K562 (cell line): ENCODE measurements at regions not wholly inside any gene's neighbourhood (a gene's known extent, or its start where the extent isn't known, plus 50 kb on each side); places are given as distances from the start of the nearest gene placed in this dataset.

Source experiments
- ATAC-seq: fragments of 200-7000 bp; cut with Tn5 transposase; 3 replicates; pipeline ENCODE4 v1.9.1; 2020; ENCODE audit warnings: moderate library complexity
- BruUV-seq: library from RNA; stranded (reverse); fragments of 400-500 nt; replicated peaks from 2 replicates; lab custom pipeline; 2021; lab: Mats Ljungman, UMichigan
- CTCF ChIA-PET: fragments of 300-600 bp; formaldehyde crosslinking; extraction: SDS; loops from one replicate; lab custom pipeline; 2021; ENCODE audit warnings: low intra/inter-chr PET ratio; lab: Yijun Ruan, JAX
- POLR2A ChIA-PET: fragments of 300-600, 350-650 bp; sonication (Branson Sonifier 250); formaldehyde crosslinking; extraction: SDS; loops from one replicate; lab custom pipeline; 2021; ENCODE audit warnings: antibody characterized with exemption, inconsistent platforms; lab: Yijun Ruan, JAX
- DNase-seq, 4 experiments: peaks; one replicate each; pipeline versions ENCODE4 v3.0.0 to v3.0.0-alpha.2; 2011 to 2018; ENCODE audit warnings: low spot score in 3 of 4, mixed read lengths in 3 of 4; ENCODE audit errors: extremely low read depth in 1 of 4
- FAIRE-seq: peaks from 2 replicates; lab custom pipeline; 2011; peaks lifted over from hg19 to GRCh38; lab: Jason Lieb, UNC
- H2AFZ ChIP-seq: 2 replicates; pipeline ENCODE4 v1.6.0; 2011; ENCODE audit warnings: low read depth, low read length, control low read depth, inconsistent platforms
- H3K27ac ChIP-seq: fragments of 200-600 bp; 3 replicates; pipeline ENCODE4 v1.8.0; 2011; ENCODE audit warnings: low read depth, mild to moderate bottlenecking, control low read depth, inconsistent platforms, low read length, moderate library complexity, mixed read lengths; ENCODE audit errors: extremely low read depth
- H3K27me3 ChIP-seq, 2 experiments: fragments of 300-600 bp in 1 of 2; 2 replicates in 1 of 2; 3 replicates in 1 of 2; pipeline versions ENCODE4 v1.6.0 to v1.8.0; 2011; ENCODE audit warnings: inconsistent platforms in 2 of 2, low read length in 2 of 2, mild to moderate bottlenecking in 1 of 2, mixed read lengths in 1 of 2, moderate library complexity in 1 of 2; ENCODE audit not compliant: control insufficient read depth in 2 of 2, insufficient read depth in 2 of 2
- H3K36me3 ChIP-seq: fragments of 300-600 bp; 3 replicates; pipeline ENCODE4 v1.8.0; 2011; ENCODE audit warnings: mild to moderate bottlenecking, low read length, inconsistent platforms; ENCODE audit not compliant: control insufficient read depth, insufficient read depth
- H3K4me1 ChIP-seq, 2 experiments: fragments of 200-600 bp in 1 of 2; replicated peaks in 1 of 2; 2 replicates in 1 of 2; 3 replicates in 1 of 2; pipeline versions ENCODE4 v1.5.1 to v1.8.0; 2011; ENCODE audit warnings: inconsistent platforms in 2 of 2, low read length in 2 of 2, mild to moderate bottlenecking in 1 of 2, mixed read lengths in 1 of 2, moderate library complexity in 1 of 2; ENCODE audit not compliant: control insufficient read depth in 2 of 2, insufficient read depth in 2 of 2
- H3K4me2 ChIP-seq: 2 replicates; pipeline ENCODE4 v1.6.1; 2011; ENCODE audit warnings: low read length, control low read depth, inconsistent platforms, mixed read lengths; ENCODE audit not compliant: insufficient read depth
- H3K4me3 ChIP-seq: fragments of 200-600 bp; sonication (generic), shearing (Covaris generic); 2 replicates; pipeline ENCODE4 v1.5.1; 2016; ENCODE audit warnings: control low read depth, inconsistent platforms
- H3K79me2 ChIP-seq: fragments of 200-600 bp; 3 replicates; pipeline ENCODE4 v1.8.0; 2011; ENCODE audit warnings: low read length, inconsistent platforms; ENCODE audit not compliant: control insufficient read depth, insufficient read depth
- H3K9ac ChIP-seq, 2 experiments: 2 replicates each; pipeline versions ENCODE4 v1.6.0 to v1.6.1; 2011; ENCODE audit warnings: low read depth in 2 of 2, low read length in 2 of 2, control low read depth in 1 of 2, inconsistent platforms in 1 of 2, mild to moderate bottlenecking in 1 of 2, mixed read lengths in 1 of 2; ENCODE audit not compliant: insufficient read depth in 1 of 2
- H3K9me1 ChIP-seq: one replicate; pipeline ENCODE4 v1.6.0; 2011; ENCODE audit warnings: inconsistent platforms, mild to moderate bottlenecking, low read length, moderate library complexity; ENCODE audit not compliant: control insufficient read depth, insufficient read depth
- H3K9me3 ChIP-seq: replicated peaks from 2 replicates; pipeline ENCODE4 v1.5.1; 2011; ENCODE audit warnings: low read depth, low read length, inconsistent platforms; ENCODE audit not compliant: control insufficient read depth, insufficient read depth
- H4K20me1 ChIP-seq: replicated peaks from 2 replicates; pipeline ENCODE4 v1.6.1; 2011; ENCODE audit warnings: low read length, inconsistent platforms, mixed read lengths; ENCODE audit not compliant: control insufficient read depth, insufficient read depth
- CBX1 ChIP-seq: sonication (generic); IDR thresholded peaks from 2 replicates; pipeline ENCODE4 v1.6.1; 2016; ENCODE audit warnings: antibody characterized with exemption, low read depth, mild to moderate bottlenecking
- ERF ChIP-seq: fragments of 450-650 bp; formaldehyde crosslinking; IDR thresholded peaks from 2 replicates; pipeline ENCODE4 v1.4.0; 2020; ENCODE audit warnings: mild to moderate bottlenecking, mixed read lengths
- GTF2A2 ChIP-seq: IDR thresholded peaks from 2 replicates; pipeline ENCODE4 v1.6.1; 2016; ENCODE audit warnings: mild to moderate bottlenecking, missing genetic modification characterization, missing compliant biosample characterization
- ILF3 ChIP-seq: fragments of 450-650 bp; IDR thresholded peaks from 2 replicates; pipeline ENCODE4 v1.6.1; 2018; ENCODE audit warnings: antibody characterized with exemption, mild to moderate bottlenecking, moderate library complexity, borderline replicate concordance
- NCOR1 ChIP-seq: fragments of 450-650 bp; IDR thresholded peaks from 2 replicates; pipeline ENCODE4 v1.6.1; 2016; ENCODE audit warnings: mild to moderate bottlenecking, moderate library complexity
- POU5F1 ChIP-seq: fragments of 150-350 bp; IDR thresholded peaks from 2 replicates; pipeline ENCODE4 v1.6.1; 2014; ENCODE audit warnings: borderline replicate concordance, low read length, low read depth, mild to moderate bottlenecking; ENCODE audit not compliant: partially characterized antibody
- PPARD ChIP-seq: fragments of 250-450 bp; sonication (Bioruptor Pico); IDR thresholded peaks from 2 replicates; pipeline ENCODE4 v1.8.0; 2022; ENCODE audit warnings: inconsistent platforms, mild to moderate bottlenecking, moderate library complexity
- RBFOX2 ChIP-seq: fragments of 200-400 bp; formaldehyde crosslinking; IDR thresholded peaks from 2 replicates; pipeline ENCODE4 v1.6.1; 2017; ENCODE audit warnings: low read depth, mild to moderate bottlenecking, low read length, moderate library complexity
- SMARCA4 ChIP-seq: fragments of 450-650 bp; IDR thresholded peaks from 2 replicates; pipeline ENCODE4 v1.6.1; 2016
- SREBF1 ChIP-seq: fragments of 150-350 bp; IDR thresholded peaks from 2 replicates; pipeline ENCODE4 v1.6.1; 2014; ENCODE audit warnings: antibody characterized with exemption, low read depth, low read length, borderline replicate concordance
- ZNF518B ChIP-seq: fragments of 250-450 bp; sonication (Bioruptor Pico); IDR thresholded peaks from 2 replicates; pipeline ENCODE4 v1.5.0; 2021; ENCODE audit warnings: mild to moderate bottlenecking, moderate library complexity
- ZNF584 ChIP-seq: fragments of 200-800 bp; sonication (Bioruptor generic); IDR thresholded peaks from 2 replicates; pipeline ENCODE4 v1.6.1; 2016; ENCODE audit warnings: low read depth, mild to moderate bottlenecking, missing genetic modification characterization, missing compliant biosample characterization
- ZSCAN32 ChIP-seq: fragments of 450-650 bp; formaldehyde crosslinking; IDR thresholded peaks from 2 replicates; pipeline ENCODE4 v1.4.0; 2020; ENCODE audit warnings: mild to moderate bottlenecking, moderate library complexity
- WGBS: fragments of 100-300 bp; shearing (Covaris generic); methylation state at CpG from one replicate; pipeline ENCODE4 v1.1.6; 2016; ENCODE audit warnings: low coverage, mixed read lengths; ENCODE audit not compliant: insufficient coverage; ENCODE audit errors: missing lambda C conversion rate; 5-methylcytosine and 5-hydroxymethylcytosine counted together
- in situ Hi-C: fragments of 300-500 bp; cut with MboI; formaldehyde crosslinking; loops from 4 replicates; pipeline ENCODE4 v1.15.0; 2018; ENCODE audit warnings: inconsistent platforms, mixed read lengths
- intact Hi-C: fragments of 100-400 bp; cut with micrococcal nuclease; formaldehyde crosslinking; loops from 2 replicates; pipeline ENCODE4 v1.14.2; 2022

GRCh38 chr1:221454096-221454495 is 287.8 kb downstream of the DUSP10 start:
- Histone ChIP-seq H3K27me3 (no peaks in the 10 kb centered on the region), H4K20me1 (no peaks in the 10 kb centered on the region), H3K4me3 (no peak overlapping the region), H3K27ac (no peak overlapping the region), H2AFZ (no peak overlapping the region), H3K4me2 (no peak overlapping the region), H3K79me2 (no peaks in the 10 kb centered on the region), H3K9me3 (no peaks in the 10 kb centered on the region), H3K9me1 (no peaks in the 10 kb centered on the region), H3K36me3 (no peaks in the 10 kb centered on the region), H3K4me1 (no peaks in the 10 kb centered on the region), H3K9ac (no peak overlapping the region)
- WGBS, result 0% methylated on average over 2 of the region's 2 CpGs
- intact Hi-C loops (no loop called here), in situ Hi-C loops (no loop called here)
- no peak for TF ChIP-seq ZSCAN32 (CRISPR knock-in tag)
- TF ChIP-seq ERF (CRISPR knock-in tag), result no peak
- TF ChIP-seq GTF2A2 (tag), result no peak
- TF ChIP-seq SREBF1, result no peak
- no peak for TF ChIP-seq ZNF584
- BruUV-seq, result no TSS peak
- ChIA-PET POLR2A (interaction anchor here (0.6 kb wide), 1 partner anchor 609 kb away, joined by 3 read pairs; no protein-coding TSS in a partner anchor), CTCF (no interaction called here)
- FAIRE-seq (no peak), DNase-seq (no peak), ATAC-seq (no peak)

- POLR2A ChIA-PET, result no interaction called here
- H3K9me3 ChIP-seq, result no peaks in the 10 kb centered on the region
- no peak for FAIRE-seq
- ATAC-seq, result no peak
- no peaks in the 10 kb centered on the region for H3K36me3 ChIP-seq
- no peak overlapping the region for H2AFZ ChIP-seq
- no peaks in the 10 kb centered on the region for H4K20me1 ChIP-seq
- intact Hi-C loops (no loop called here), in situ Hi-C loops (no loop called here)
- BruUV-seq, result no TSS peak
- H3K27ac ChIP-seq, result no peak overlapping the region
- H3K4me3 ChIP-seq, result no peak overlapping the region
- H3K79me2 ChIP-seq, result no peaks in the 10 kb centered on the region
- H3K4me2 ChIP-seq, result no peak overlapping the region
- no peaks in the 10 kb centered on the region for H3K4me1 ChIP-seq
- CTCF ChIA-PET, result no interaction called here
- no peak for DNase-seq
- no peak overlapping the region for H3K9ac ChIP-seq
- 1% methylated on average over 4 of the region's 4 CpGs for WGBS
- no peaks in the 10 kb centered on the region for H3K27me3 ChIP-seq
- H3K9me1 ChIP-seq, result no peaks in the 10 kb centered on the region
- TF ChIP-seq POU5F1 (no peak), ILF3 (no peak), PPARD (CRISPR knock-in tag) (no peak), SMARCA4 (no peak), CBX1 (no peak), NCOR1 (no peak), ZNF518B (CRISPR knock-in tag) (no peak), RBFOX2 (no peak)
Observed at GRCh38 chr1:221456918-221457317, 285.0 kb downstream of the DUSP10 start.
